A549 (cell line): ENCODE measurements at regions not wholly inside any gene's neighbourhood (a gene's known extent, or its start where the extent isn't known, plus 50 kb on each side); places are given as distances from the start of the nearest gene placed in this dataset.

Experiments used
- TF ChIP-seq, protein P1 (sequence below): IDR thresholded peaks from 2 replicates; pipeline ENCODE4 v1.6.1; 2012; ENCODE audit warnings: low read depth, borderline replicate concordance
- TF ChIP-seq, protein P2 (sequence below): fragments of >200 bp; sonication (Bioruptor Twin); formaldehyde crosslinking; IDR thresholded peaks from 3 replicates; pipeline ENCODE4 v1.5.1; 2016

DNA sequence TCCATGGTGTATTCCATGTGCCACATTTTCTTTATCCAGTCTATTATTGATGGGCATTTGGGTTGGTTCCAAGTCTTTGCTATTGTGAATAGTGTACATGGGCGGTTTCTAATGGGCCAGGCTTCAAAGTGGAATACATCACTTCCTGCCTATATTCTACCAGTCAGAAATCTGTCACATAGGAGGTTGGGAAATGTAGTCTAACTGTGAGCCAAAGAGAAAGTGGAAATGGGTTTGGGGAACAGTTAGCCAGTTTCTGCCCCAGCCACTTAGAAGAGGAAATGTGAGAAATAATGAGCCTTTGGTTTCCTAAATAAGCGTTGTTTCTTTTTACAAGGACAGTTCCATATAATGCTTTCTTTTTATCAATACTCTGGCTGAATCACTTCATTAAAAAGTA is 85.1 kb upstream of the AP1S2 start:
- TF ChIP-seq, protein P1, sequence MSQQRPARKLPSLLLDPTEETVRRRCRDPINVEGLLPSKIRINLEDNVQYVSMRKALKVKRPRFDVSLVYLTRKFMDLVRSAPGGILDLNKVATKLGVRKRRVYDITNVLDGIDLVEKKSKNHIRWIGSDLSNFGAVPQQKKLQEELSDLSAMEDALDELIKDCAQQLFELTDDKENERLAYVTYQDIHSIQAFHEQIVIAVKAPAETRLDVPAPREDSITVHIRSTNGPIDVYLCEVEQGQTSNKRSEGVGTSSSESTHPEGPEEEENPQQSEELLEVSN = no peak
- TF ChIP-seq, protein P2, sequence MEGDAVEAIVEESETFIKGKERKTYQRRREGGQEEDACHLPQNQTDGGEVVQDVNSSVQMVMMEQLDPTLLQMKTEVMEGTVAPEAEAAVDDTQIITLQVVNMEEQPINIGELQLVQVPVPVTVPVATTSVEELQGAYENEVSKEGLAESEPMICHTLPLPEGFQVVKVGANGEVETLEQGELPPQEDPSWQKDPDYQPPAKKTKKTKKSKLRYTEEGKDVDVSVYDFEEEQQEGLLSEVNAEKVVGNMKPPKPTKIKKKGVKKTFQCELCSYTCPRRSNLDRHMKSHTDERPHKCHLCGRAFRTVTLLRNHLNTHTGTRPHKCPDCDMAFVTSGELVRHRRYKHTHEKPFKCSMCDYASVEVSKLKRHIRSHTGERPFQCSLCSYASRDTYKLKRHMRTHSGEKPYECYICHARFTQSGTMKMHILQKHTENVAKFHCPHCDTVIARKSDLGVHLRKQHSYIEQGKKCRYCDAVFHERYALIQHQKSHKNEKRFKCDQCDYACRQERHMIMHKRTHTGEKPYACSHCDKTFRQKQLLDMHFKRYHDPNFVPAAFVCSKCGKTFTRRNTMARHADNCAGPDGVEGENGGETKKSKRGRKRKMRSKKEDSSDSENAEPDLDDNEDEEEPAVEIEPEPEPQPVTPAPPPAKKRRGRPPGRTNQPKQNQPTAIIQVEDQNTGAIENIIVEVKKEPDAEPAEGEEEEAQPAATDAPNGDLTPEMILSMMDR = no peak
